ENCODE measurements at regions not wholly inside any gene's neighbourhood (a gene's known extent, or its start where the extent isn't known, plus 50 kb on each side); places are given as distances from the start of the nearest gene placed in this dataset.
A peak's percentile ranks its signal among the peaks of the same experiment; 100 is the strongest.

DNA sequence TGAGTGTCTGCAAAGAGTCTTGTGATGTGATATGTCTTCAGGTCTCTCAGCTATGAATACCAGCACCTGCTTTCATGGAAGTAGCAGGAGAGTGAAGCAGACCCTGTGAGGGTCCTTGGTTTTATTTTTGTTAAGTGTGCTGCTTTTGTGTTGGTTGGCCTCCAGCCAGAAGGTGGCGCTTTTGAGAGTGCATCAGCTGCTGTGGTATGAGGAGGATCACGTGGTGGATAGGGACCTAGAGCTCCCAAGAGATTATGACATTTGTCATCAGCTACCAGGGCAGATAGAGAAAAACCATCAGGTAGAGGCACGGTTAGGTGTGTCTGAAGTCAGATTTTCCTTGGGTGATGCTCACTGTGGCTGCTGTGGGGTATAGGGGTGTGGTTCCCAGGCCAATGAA lies 1232.1 kb downstream of the MRPL39 start:
- no peak overlapping the region for H3K4me3 ChIP-seq (ENCODE audit: low read depth, low read length)
- TF ChIP-seq, protein P1, sequence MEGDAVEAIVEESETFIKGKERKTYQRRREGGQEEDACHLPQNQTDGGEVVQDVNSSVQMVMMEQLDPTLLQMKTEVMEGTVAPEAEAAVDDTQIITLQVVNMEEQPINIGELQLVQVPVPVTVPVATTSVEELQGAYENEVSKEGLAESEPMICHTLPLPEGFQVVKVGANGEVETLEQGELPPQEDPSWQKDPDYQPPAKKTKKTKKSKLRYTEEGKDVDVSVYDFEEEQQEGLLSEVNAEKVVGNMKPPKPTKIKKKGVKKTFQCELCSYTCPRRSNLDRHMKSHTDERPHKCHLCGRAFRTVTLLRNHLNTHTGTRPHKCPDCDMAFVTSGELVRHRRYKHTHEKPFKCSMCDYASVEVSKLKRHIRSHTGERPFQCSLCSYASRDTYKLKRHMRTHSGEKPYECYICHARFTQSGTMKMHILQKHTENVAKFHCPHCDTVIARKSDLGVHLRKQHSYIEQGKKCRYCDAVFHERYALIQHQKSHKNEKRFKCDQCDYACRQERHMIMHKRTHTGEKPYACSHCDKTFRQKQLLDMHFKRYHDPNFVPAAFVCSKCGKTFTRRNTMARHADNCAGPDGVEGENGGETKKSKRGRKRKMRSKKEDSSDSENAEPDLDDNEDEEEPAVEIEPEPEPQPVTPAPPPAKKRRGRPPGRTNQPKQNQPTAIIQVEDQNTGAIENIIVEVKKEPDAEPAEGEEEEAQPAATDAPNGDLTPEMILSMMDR (IDR thresholded peaks at IDR 0.05; ENCODE audit: borderline replicate concordance, insufficient read depth, low read depth, low read length), result peak; percentile 51; the same call in 1 of the 2 replicates

GRCh38 chr21:24372506-24372905 lies 1234.8 kb downstream of the MRPL39 start:
- no peak overlapping the region for H3K4me3 ChIP-seq (ENCODE audit: low read depth, low read length)
- TF ChIP-seq, protein P1 (IDR thresholded peaks at IDR 0.05; ENCODE audit: borderline replicate concordance, insufficient read depth, low read depth, low read length), result no peak

- no peak overlapping the region for H3K4me3 ChIP-seq (ENCODE audit: low read depth, low read length)
- TF ChIP-seq, protein P1 (IDR thresholded peaks at IDR 0.05; ENCODE audit: borderline replicate concordance, insufficient read depth, low read depth, low read length), result no peak
Measured at GRCh38 chr21:24369746-24370145, 1237.5 kb downstream of the MRPL39 start.

DNA sequence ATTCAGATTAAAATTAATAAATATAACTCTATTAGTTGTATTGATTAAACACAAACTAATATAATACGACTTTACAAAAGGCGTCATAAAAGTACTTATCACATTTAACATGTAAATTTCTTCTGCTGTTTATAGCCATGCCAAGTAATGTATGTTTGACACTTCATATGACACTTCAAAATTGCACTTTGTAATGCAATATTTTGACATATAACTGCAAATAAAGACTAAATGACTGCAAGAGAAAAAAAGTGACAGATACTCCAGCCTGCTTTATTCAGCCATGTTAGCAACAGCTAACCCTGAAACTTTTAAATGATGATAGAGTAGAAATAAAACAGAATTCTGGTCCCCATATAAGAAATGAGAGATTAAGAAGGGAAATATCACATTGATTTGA lies 1238.0 kb downstream of the MRPL39 start:
- TF ChIP-seq, protein P1 (IDR thresholded peaks at IDR 0.05; ENCODE audit: borderline replicate concordance, insufficient read depth, low read depth, low read length), result no peak
- H3K4me3 ChIP-seq (ENCODE audit: low read depth, low read length), result no peak overlapping the region

DNA sequence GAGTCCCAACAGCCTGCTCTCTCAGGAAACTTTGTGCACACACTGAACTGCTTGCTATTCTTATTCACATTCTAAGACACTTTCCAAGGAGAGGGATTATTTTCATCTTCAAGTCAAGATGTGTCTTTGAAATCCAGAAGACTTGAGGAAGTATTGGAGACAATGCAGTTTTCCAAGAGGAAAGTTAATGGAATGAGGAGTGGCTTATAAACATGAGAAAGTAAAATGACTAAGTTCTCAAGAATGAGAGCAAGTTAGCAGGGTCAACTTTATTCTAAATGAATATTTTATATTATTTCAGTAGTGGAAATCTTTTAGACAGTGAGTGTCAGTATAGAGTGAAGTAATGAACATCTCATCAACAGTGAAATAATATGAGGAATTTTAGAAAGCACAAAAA lies 1239.3 kb downstream of the MRPL39 start:
- TF ChIP-seq, protein P1 (IDR thresholded peaks at IDR 0.05; ENCODE audit: borderline replicate concordance, insufficient read depth, low read depth, low read length), result no peak

DNA sequence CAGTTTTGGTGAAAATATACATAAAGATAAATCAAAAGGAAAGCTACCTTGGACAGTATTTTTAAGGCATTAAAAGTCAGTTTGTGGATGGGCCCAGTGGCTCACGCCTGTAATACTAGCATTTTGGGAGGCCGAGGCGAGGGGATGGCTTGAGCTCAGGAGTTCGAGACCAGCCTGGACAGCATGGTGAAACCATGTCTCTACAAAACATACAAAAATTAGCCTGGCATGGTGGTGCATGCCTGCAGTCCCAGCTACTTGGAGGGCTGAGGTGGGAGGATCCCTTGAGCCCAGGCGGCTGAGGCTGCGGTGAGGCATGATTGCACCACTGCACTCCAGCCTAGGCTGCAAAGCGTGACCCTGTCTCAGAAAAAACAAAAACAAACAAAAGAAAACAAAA lies 1253.8 kb downstream of the MRPL39 start:
- H3K4me3 ChIP-seq (ENCODE audit: low read depth, low read length), result no peak overlapping the region
- TF ChIP-seq, protein P1 (IDR thresholded peaks at IDR 0.05; ENCODE audit: borderline replicate concordance, insufficient read depth, low read depth, low read length), result no peak

More for the DNA sequence above, 1239.3 kb downstream of the MRPL39 start:
- H3K4me3 ChIP-seq (ENCODE audit: low read depth, low read length), result no peak overlapping the region

DNA sequence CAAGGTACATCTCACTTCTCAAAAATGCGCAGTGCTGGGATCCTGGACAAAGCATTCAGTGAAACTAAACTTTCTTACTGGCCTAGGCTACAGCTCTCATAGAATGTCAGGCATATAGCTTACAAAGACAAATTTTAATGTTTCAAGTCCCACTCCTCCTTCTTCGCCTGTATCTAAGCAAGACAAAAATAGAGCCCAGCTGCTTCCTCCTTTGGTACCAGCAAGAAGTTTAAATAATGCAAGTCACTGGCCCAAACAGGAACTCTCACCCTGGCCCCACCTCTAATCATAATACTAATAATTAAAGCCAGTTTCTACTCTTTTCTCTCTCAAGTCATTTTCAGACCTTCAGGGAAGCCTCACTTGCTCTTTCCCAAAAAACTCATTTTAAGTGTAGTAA lies 1267.9 kb downstream of the MRPL39 start:
- TF ChIP-seq, protein P1 (IDR thresholded peaks at IDR 0.05; ENCODE audit: borderline replicate concordance, insufficient read depth, low read depth, low read length), result no peak
- H3K4me3 ChIP-seq (ENCODE audit: low read depth, low read length), result no peak overlapping the region
